Left cardiac atrium (tissue), 4 donors: ENCODE measurements at regions not wholly inside any gene's neighbourhood (a gene's known extent, or its start where the extent isn't known, plus 50 kb on each side); places are given as distances from the start of the nearest gene placed in this dataset.
"Not testable (repeated sequence)": the region's sequence is repeated elsewhere in the genome, so short reads cannot be mapped to it uniquely, and the experiment has no call there.

Experiments
- ATAC-seq, 2 donors: fragments of 200-7000 bp; cut with Tn5 transposase; one replicate each; pipeline ENCODE4 v1.9.1; 2020; ENCODE audit warnings: mild to moderate bottlenecking in 2 of 2, moderate library complexity in 2 of 2
- DNase-seq: peaks from one replicate; pipeline ENCODE4 v3.0.0-alpha.2; 2020
- intact Hi-C, 2 donors: fragments of 100-400 bp; cut with DNase I; formaldehyde crosslinking; loops; one replicate each; pipeline versions ENCODE4 v1.14.1 to v1.15.1; 2022 to 2023
- donor health status: DM: no; HTN: yes; CAD: no.
- donor health status: DM: no; HTN: yes; CAD: no; lungs with severe emphysema.
- donor health status: DM: yes; HTN: yes; CAD: no.
- donor health status: Dilated cardiomyopathy.

- intact Hi-C loops = no loop called here
- DNase-seq = no peak
- ATAC-seq = no peak
Measured at GRCh38 chr11:37170311-37170710, 572.3 kb upstream of the RAG2 start.

GRCh38 chr11:37145434-37145833 is 547.4 kb upstream of the RAG2 start:
- ATAC-seq, intact Hi-C loops, DNase-seq: not testable (repeated sequence)

- intact Hi-C loops = no loop called here
- ATAC-seq = no peak
- no peak for DNase-seq
Measured at GRCh38 chr11:37142591-37142990, 544.6 kb upstream of the RAG2 start.

DNA sequence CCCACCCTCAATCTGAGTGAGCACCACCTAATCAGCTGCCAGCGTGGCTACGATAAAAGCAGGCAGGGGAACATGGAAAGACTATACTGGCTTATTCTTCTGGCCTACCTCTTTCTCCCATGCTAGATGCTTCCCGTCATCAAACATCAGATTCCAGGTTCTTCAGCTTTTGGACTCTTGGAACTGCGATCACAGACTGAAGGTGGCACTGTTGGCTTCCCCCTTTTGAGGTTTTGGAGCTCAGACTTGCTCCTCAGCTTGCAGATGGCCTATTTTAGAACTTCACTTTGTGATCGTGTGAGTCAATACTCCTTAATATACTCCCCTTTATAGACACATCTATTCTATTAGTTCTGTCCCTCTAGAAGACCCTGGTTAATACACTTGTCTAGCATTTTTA is 543.7 kb upstream of the RAG2 start:
- ATAC-seq = no peak
- intact Hi-C loops = no loop called here
- no peak for DNase-seq

DNA sequence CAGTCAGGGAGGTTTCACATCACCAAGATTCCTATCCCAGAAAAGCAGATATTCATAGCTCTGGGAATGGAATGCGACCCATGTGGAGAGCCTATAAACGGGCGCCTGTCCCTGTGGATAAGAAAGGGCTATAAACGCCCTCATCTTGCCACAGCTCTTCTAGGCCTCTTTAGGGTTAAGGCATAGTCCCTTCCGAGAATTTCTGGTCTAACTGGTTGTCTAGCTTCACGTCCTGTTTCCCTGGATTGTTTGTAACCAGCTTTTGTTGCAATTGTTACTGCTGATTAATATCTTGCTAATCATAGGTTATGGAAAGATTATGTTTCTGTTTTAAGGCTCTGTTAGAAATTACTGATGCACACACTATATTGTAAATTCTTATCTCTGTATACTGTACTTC is 537.6 kb upstream of the RAG2 start:
- intact Hi-C loops, DNase-seq, ATAC-seq: not testable (repeated sequence)

DNA sequence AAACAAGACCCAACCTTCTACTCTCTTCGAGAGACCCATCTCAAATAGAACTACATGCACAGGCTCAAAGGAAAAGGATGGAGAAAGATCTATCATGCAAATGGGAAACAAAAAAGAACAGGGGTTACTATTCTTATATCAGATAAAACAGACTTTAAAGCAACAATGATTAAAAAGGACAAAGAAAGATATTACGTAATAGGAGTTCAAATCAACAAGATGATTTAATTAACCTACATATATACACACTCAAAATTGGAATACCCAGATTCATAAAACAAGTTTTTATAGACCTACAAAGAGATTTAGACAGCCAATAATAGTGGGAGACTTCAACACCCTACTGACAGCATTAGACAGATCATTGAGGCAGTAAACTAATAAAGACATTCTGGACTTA is 536.6 kb upstream of the RAG2 start:
- intact Hi-C loops = no loop called here
- ATAC-seq = no peak
- DNase-seq = no peak

DNA sequence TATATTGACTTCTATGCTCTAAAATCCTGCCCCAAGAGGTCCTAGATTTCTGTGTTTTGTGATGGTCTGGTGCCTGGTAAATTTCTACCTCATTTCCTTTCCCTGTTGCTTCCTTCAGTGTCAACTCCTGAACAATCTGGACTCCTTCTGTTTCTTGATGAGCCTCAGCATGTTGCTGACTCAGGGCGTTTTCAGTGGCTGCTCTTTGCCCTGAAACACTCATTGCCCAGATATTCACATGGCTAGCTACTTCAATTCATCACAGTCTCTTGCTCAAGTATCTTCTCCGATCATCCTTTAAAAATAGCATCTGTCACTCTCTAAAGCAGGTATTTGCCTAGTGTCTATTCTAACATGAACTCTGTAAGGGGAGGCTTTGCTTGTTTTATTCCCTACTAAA is 526.3 kb upstream of the RAG2 start:
- intact Hi-C loops = no loop called here
- DNase-seq (no peak), ATAC-seq (no peak)

GRCh38 chr11:37115963-37116362 is 517.9 kb upstream of the RAG2 start:
- no peak for ATAC-seq
- no peak for DNase-seq
- intact Hi-C loops = no loop called here

GRCh38 chr11:37110385-37110784 is 512.3 kb upstream of the RAG2 start:
- no peak for DNase-seq
- no peak for ATAC-seq
- intact Hi-C loops = no loop called here

GRCh38 chr11:37109286-37109585 is 511.2 kb upstream of the RAG2 start:
- DNase-seq (no peak), ATAC-seq (no peak)
- intact Hi-C loops = no loop called here

GRCh38 chr11:37108436-37109285 is 510.6 kb upstream of the RAG2 start:
- intact Hi-C loops = no loop called here
- ATAC-seq (peak in 1 of 2 donors; percentile 31), DNase-seq (no peak)

DNA sequence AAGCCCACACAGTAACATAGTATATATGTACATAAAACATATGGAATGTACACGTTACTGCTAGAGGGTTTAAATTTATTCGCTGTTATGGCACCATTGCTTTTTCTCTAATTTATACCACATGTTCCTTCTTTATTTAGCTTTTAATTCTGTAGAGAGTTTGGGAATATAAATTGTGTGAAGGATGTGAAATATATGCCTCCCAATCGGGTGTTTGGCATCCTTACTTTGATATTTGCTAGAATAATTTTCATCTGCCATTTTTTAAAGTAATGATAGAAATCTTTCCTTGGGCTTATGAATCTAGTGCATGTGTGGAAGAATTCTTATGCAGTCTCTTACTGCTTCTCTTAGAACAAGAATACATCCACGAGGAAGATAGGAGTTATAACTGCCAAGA is 509.8 kb upstream of the RAG2 start:
- intact Hi-C loops = no loop called here
- no peak for ATAC-seq
- no peak for DNase-seq

DNA sequence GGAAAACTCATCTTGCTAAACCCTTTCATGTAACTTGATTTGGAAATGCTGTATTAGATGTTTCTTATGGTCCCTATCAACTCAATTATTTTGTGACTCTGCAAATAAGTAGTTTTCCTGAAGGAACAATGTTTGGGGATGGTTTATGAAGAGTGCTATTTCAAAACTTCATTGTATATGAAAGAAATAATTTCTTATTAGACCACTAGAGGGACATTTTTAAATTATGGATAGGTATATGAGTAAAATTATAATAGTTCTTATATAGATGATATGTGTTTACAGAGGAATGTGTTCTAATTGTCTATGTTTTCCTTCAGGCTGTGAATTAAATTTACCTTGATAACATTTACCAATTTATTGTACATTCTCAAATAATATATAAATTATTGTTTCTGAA is 509.4 kb upstream of the RAG2 start:
- DNase-seq (no peak), ATAC-seq (no peak)
- intact Hi-C loops = no loop called here

DNA sequence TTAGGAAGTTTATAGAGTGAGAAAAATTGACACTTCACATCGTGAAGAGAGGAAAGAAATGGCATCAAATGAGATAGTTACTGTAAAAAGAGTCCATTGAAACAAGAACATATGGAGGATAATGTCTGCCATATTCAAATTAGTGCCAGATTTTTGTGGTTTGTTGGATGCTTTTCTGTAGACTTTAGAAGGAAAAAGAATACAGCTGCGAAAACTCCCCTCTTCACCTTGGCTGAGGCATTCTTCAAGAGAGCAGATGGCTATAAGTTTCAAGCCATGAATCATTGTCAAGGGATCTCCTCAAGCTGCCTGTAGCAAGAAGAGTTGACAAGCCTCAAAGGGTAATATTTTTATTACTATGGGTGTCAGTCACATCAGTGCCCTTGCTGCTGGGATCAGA is 507.4 kb upstream of the RAG2 start:
- intact Hi-C loops = no loop called here
- DNase-seq (no peak), ATAC-seq (no peak)

GRCh38 chr11:37104380-37104779 is 506.3 kb upstream of the RAG2 start:
- ATAC-seq (no peak), DNase-seq (no peak)

GRCh38 chr11:37100008-37100407 is 502.0 kb upstream of the RAG2 start:
- DNase-seq = no peak
- ATAC-seq = no peak
- intact Hi-C loops = no loop called here

More at GRCh38 chr11:37104380-37104779, 506.3 kb upstream of the RAG2 start:
- intact Hi-C loops = no loop called here

DNA sequence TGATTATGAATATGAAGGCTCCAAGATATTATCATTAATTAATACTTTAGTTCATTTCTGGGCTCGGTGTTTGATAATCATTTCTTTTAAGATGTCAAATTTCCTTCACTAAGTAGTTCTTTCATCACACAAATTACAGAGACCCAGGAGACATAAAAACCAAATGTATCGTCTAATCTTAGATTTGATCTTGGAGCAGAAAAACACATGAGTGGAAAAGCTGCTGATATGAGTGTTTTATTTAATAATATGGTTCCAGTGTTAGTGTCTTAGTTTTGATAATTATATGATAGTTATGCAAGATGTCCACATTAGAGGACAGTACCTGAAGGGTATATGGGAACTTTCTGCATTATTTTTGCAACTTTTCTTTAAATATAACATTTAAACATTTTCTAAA is 494.5 kb upstream of the RAG2 start:
- no peak for ATAC-seq
- DNase-seq = no peak
- intact Hi-C loops = no loop called here

DNA sequence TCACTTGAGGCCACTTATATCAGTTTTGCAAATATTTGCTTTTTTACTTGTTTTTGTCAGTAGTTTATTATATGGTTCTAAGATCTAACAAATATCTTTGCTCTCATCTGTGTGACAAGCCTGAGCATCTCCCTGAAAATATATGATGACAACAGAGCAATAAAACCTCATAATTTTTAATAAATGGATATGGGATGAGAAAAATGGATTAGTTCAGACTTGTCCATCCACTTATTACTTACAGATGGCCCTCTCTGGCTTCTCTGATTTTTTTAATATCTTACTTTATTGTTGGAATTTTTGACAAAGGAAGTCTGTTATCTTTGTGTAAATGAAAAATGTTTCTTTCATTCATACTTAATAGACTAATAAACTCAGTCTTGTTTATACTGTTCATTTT is 491.4 kb upstream of the RAG2 start:
- intact Hi-C loops = no loop called here
- no peak for ATAC-seq
- no peak for DNase-seq

DNA sequence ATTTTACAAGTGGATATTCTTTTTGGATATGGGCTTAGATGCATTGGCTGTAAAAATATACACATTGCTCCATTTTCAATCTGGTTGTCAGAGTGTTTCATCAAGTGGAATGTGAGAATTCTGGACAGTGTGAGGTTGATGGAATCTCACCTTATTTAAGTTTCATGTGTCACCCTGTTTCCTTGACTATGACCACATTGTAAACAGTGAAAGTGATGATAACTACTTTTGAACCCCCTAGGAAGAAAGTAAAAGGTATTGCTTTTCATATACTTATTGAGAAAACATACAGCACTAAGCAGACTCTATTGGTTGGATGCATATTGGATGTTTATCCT is 490.5 kb upstream of the RAG2 start:
- intact Hi-C loops = no loop called here
- no peak for DNase-seq
- no peak for ATAC-seq

DNA sequence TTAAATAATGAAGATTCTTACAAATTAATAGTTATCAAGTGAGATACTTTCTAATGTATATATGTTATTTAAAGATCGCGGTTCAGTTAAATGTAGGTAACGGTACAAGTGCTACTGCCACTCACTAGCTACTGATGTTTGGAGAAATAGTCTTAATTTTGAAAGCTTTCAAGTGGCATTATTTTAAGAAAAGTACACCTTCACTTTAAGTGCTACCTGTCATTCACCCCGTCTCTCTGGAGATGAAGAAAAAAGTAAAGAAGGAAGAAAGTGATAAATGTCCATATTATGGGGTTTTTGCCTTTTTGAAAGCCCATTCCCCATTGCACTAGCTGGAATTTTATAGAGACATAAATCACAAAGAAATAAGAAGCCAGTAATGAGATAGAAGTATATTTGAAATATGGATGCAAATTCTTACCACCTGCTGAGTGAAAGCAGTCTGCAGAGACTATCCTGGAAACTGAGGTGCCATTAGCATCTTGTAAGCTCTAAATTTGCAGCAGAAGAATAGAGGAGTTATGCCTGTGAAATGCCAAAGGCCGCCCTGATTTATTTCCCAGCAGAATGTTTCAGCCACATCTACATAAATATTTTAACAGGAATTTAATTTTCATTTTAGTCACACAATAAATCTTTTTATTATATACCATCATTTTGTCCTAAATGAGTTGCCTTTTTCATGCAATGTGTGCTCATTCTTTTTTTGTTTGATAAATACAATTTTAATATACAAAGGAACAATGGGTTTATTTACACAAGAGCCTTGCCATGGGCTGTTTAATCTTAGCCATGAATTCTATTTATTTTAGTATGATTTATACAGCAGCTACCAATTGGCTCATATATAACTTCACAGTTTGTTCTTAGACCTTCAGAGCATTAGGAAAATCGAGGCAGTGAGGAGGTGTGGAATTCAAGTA is 489.9 kb upstream of the RAG2 start:
- DNase-seq (no peak), ATAC-seq (no peak)
- intact Hi-C loops = no loop called here

- intact Hi-C loops = no loop called here
- ATAC-seq (no peak), DNase-seq (no peak)
Measured at GRCh38 chr11:37078521-37078920, 480.5 kb upstream of the RAG2 start.
